Calu3 (cell line): ENCODE measurements at regions not wholly inside any gene's neighbourhood (a gene's known extent, or its start where the extent isn't known, plus 50 kb on each side); places are given as distances from the start of the nearest gene placed in this dataset.

Experiments
- BruUV-seq: library from RNA; stranded (reverse); fragments of 400-500 nt; replicated peaks from 2 replicates; lab custom pipeline; 2021; lab: Mats Ljungman, UMichigan
- CTCF ChIA-PET: fragments of 300-600 bp; sonication (Branson Sonifier 250); formaldehyde crosslinking; loops from one replicate; lab custom pipeline; 2022; ENCODE audit warnings: antibody characterized with exemption; lab: Charles Lee
- DNase-seq: peaks from one replicate; pipeline ENCODE4 v3.0.0; 2022
- H3K27ac Mint-ChIP-seq: one replicate; pipeline ENCODE4 v1.8.0; 2022; ENCODE audit warnings: mixed read lengths; ENCODE audit not compliant: unreplicated experiment
- H3K27me3 Mint-ChIP-seq: one replicate; pipeline ENCODE4 v1.8.0; 2022; ENCODE audit warnings: mixed read lengths; ENCODE audit not compliant: unreplicated experiment
- H3K36me3 Mint-ChIP-seq: one replicate; pipeline ENCODE4 v1.8.0; 2022; ENCODE audit warnings: mild to moderate bottlenecking, moderate library complexity, mixed read lengths; ENCODE audit not compliant: insufficient read depth, unreplicated experiment
- H3K4me1 Mint-ChIP-seq: one replicate; pipeline ENCODE4 v1.8.0; 2022; ENCODE audit warnings: mild to moderate bottlenecking, low read depth, mixed read lengths; ENCODE audit not compliant: unreplicated experiment
- H3K4me3 Mint-ChIP-seq: one replicate; pipeline ENCODE4 v1.8.0; 2022; ENCODE audit warnings: mild to moderate bottlenecking, low read depth, moderate library complexity, mixed read lengths; ENCODE audit not compliant: unreplicated experiment
- H3K9me3 Mint-ChIP-seq: one replicate; pipeline ENCODE4 v1.8.0; 2022; ENCODE audit warnings: low read depth, mixed read lengths; ENCODE audit not compliant: unreplicated experiment
- intact Hi-C: fragments of 100-400 bp; cut with micrococcal nuclease; formaldehyde crosslinking; loops from one replicate; pipeline ENCODE4 v1.10.0; 2022; ENCODE audit not compliant: unreplicated experiment
- TF ChIP-seq, protein P1 (sequence below): fragments of 200-600 bp; IDR thresholded peaks from one replicate; pipeline ENCODE4 v1.8.0; 2022; ENCODE audit warnings: antibody characterized with exemption; ENCODE audit not compliant: unreplicated experiment

DNA sequence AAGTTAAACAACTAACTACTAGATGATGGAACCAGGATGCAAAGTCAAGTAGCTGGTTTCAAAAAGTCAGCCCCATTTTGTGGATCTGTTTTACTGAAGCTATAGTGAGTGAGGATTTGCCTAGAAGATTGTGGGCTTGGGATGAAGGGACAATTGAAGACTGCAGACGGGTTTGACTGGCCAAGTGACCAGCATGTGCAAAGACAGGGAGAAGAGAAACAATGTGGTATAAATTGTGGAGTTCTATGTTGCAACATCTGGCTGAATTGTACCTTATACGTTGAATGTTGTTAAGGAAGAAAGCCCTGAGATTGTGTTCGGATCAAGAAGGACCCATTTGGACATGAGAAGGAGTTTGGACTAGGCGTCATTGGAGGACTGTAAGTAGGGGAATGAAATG, 101.8 kb downstream of the MAT2B start:
- H3K36me3 Mint-ChIP-seq: no peaks in the 10 kb centered on the region
- TF ChIP-seq, protein P1, sequence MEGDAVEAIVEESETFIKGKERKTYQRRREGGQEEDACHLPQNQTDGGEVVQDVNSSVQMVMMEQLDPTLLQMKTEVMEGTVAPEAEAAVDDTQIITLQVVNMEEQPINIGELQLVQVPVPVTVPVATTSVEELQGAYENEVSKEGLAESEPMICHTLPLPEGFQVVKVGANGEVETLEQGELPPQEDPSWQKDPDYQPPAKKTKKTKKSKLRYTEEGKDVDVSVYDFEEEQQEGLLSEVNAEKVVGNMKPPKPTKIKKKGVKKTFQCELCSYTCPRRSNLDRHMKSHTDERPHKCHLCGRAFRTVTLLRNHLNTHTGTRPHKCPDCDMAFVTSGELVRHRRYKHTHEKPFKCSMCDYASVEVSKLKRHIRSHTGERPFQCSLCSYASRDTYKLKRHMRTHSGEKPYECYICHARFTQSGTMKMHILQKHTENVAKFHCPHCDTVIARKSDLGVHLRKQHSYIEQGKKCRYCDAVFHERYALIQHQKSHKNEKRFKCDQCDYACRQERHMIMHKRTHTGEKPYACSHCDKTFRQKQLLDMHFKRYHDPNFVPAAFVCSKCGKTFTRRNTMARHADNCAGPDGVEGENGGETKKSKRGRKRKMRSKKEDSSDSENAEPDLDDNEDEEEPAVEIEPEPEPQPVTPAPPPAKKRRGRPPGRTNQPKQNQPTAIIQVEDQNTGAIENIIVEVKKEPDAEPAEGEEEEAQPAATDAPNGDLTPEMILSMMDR: no peak
- no peak overlapping the region for H3K27ac Mint-ChIP-seq
- no TSS peak for BruUV-seq
- H3K4me1 Mint-ChIP-seq: no peaks in the 10 kb centered on the region
- CTCF ChIA-PET: no interaction called here
- intact Hi-C loops: no loop called here
- no peak overlapping the region for H3K4me3 Mint-ChIP-seq
- H3K27me3 Mint-ChIP-seq: peaks cover 14% of the 10 kb centered on the region
- peaks cover 2% of the 10 kb centered on the region for H3K9me3 Mint-ChIP-seq
- no peak for DNase-seq

DNA sequence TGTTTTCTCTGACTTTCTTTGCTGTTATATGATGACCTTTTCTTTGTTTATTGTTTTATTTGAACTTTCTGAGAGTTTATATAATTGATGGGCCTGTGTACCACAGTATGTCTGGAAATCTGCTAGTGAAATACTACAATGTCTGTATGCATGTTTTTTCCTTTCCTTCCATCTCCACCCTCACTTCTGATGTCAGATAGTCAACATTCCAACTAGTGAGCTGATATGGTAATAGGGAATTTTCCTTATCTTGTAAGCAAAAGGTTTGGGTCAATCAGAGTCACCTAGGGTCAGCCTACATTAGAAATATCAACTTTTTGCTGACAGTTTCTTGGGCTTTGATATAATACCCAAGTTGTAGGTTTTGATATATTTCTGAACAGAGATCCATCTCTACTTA, 103.2 kb downstream of the MAT2B start:
- CTCF ChIA-PET: no interaction called here
- H3K27me3 Mint-ChIP-seq: peaks cover 26% of the 10 kb centered on the region
- TF ChIP-seq, protein P1: no peak
- H3K4me3 Mint-ChIP-seq: no peak overlapping the region
- H3K9me3 Mint-ChIP-seq: peaks cover 6% of the 10 kb centered on the region
- intact Hi-C loops: no loop called here
- no peak overlapping the region for H3K27ac Mint-ChIP-seq
- no peaks in the 10 kb centered on the region for H3K36me3 Mint-ChIP-seq
- no peak for DNase-seq
- BruUV-seq: no TSS peak
- no peaks in the 10 kb centered on the region for H3K4me1 Mint-ChIP-seq

DNA sequence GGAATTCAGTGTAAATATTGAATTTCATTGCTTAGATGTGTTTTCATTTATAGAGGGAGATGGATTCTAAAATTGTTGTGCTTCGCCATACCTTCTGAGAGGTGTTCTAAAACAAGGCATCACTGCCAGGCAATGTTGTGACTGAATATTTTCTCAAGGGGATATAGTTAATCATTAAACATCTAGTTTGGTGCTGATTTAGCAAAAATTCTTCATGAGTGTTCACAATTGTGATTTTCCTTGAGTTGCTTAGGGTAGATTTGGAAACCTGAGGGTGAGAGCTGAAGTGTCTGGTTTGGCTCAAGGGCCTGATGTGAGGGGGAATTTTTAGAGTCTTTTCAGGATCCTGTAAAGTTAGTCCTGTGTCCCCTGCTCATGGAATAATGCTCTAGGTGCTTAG, 104.5 kb downstream of the MAT2B start:
- no TSS peak for BruUV-seq
- Mint-ChIP-seq H3K4me3 (no peak overlapping the region), H3K4me1 (no peaks in the 10 kb centered on the region), H3K27ac (no peak overlapping the region), H3K36me3 (no peaks in the 10 kb centered on the region), H3K9me3 (peaks cover 6% of the 10 kb centered on the region), H3K27me3 (peaks cover 39% of the 10 kb centered on the region)
- no peak for DNase-seq
- intact Hi-C loops: no loop called here
- TF ChIP-seq, protein P1: no peak
- CTCF ChIA-PET: no interaction called here

DNA sequence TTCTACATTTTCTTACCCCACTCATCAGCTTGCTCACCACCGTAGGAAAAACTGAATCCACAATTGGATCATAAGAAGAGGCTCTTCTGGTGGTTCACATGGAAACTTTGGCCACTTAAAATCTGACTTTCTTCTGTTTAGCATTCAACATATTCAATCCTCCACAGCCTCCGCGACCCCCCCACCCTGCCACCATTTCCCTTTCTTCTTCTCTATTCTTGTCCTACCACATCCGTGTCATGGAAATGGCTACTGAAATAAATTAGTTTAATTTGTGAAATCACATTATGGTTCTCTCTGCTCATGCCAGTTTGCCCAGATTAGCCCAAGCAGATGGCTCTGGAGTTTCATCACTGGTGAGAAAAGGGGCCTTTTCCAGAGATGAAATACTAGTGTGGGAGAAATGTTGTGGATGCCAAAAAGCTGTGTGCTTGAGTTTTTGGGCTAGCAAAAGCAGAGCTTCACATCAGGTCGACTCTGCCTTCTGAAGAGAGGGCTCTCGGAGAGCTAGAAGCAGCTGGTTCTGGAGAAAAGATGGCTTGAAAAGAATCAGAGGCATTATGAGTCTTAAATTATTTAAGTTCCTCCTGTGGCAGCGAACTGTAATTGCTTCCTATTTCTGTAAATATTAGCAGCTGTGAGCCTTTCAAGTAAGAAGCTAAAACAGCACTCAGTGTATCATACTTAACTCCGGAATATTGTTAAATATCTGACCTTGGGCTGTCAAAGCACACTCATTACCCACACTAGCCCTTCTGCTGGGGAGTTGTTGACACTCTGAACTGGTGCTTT, 107.1 kb downstream of the MAT2B start:
- TF ChIP-seq, protein P1: no peak
- peaks cover 7% of the 10 kb centered on the region for H3K9me3 Mint-ChIP-seq
- peaks cover 39% of the 10 kb centered on the region for H3K27me3 Mint-ChIP-seq
- CTCF ChIA-PET: no interaction called here
- H3K4me3 Mint-ChIP-seq: no peak overlapping the region
- no TSS peak for BruUV-seq
- no peak overlapping the region for H3K27ac Mint-ChIP-seq
- H3K36me3 Mint-ChIP-seq: no peaks in the 10 kb centered on the region
- H3K4me1 Mint-ChIP-seq: no peaks in the 10 kb centered on the region
- no peak for DNase-seq
- intact Hi-C loops: no loop called here
